Fibroblast of gingiva (primary cell): ENCODE measurements at regions not wholly inside any gene's neighbourhood (a gene's known extent, or its start where the extent isn't known, plus 50 kb on each side); places are given as distances from the start of the nearest gene placed in this dataset.

Experiments used
- DNase-seq: peaks from one replicate; pipeline ENCODE4 v3.0.0-alpha.2; 2011; ENCODE audit warnings: low read depth

- no peak for DNase-seq
Measured at GRCh38 chr15:69793781-69794451, 303.8 kb downstream of the TLE3 start.

DNA sequence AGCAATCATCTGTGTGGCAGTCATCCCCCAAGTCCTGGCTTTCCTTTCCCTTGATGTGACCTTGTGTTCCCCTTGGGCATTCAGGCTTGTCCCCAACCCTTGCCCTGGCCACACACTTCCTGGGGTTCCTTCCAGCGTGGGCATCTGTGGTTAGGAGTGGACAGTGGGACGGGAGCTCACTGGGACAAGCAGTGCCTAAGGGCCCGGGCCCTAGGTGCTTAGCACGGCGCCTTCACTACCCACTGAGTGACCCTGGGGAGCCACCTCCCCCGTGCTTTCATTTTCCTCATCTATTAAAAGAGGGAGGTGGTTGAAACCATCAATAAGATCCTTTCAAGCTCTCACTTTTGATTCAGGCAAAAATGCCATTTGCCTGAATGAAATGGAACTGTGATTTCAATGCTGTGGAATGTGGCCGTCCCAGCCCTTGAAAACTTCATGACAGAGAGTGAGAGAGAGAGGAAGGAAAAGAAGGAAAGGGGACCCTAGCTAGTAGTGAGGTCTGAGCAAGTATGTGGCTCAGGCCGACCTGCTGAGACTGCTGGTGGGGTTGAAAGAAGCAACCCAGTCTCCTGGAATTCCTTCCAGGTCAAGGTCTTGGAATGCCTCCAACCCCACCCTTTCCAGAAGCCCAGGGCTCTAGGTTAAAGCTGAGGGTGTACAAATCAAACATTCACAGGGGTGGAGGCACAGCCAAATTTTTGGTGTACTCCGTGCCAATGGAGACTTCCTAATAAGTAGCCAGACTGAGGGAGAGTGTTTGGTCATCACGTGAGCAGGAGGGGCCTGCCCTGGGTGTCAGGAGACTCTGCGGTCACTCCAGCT lies 302.9 kb downstream of the TLE3 start:
- DNase-seq: no peak

GRCh38 chr15:69795601-69796000 lies 302.1 kb downstream of the TLE3 start:
- no peak for DNase-seq

DNA sequence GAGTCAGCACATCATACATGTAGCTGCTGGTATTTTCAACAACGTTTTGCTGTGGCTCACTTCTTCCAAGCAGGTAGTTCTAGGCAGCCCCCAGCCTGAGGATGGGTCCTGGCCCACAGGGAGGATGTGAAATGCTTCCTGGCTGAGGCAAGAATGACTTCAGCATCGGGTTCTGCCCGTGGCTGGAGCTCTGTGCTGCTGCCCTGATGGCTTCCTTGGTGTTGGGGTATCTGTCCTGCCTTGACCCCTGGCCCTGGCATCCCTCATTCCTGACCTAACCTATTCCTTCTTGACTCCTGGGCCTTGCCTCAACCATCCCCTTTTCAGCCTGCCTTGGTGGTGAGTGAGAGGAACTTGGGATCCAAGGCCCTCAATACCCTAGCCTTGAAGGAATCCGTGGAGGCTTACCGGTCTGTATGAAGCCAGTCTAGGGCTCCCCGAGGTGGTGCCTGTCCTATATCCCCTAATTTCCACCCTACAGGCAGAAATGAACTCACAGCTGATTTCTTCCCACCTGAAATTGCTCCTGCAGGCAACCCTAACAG lies 300.6 kb downstream of the TLE3 start:
- no peak for DNase-seq

GRCh38 chr15:69797615-69798014 lies 300.1 kb downstream of the TLE3 start:
- no peak for DNase-seq

DNA sequence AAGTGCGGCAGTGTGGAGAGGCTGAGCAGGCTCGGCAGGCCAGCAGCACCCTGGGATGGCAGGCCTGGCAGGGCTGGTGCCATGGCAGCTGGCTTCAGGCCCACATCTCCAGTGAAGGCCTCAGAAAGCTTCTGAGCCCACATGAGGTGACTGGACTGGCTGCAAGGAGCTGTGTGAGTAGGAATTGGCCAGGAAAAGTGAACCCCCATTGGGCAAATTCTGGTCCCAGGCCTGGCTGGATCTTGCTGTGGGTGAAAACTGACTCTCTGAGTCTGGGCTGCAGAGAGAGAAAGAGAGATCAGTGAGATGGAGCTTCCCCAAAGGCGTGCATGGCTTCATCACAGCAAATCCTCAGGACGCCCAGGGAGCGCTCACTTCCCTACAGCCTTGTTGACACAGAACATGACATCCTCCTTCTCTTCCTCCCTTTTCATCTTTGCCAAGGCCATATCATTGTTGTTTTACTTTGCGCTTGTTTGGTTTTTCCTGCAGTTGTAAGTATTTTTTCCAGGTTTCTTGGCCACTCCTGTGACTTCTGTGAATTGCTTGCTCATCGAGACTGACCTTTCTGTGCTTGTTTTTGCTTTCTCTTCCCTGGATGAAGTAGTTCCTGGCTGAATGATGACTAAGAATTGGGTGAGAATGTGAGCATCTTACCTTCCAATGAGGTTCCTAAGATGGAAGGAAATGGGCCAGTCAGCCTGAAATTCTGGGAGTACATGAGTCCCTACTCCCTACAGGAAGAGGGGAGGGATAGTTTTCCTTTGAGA lies 299.1 kb downstream of the TLE3 start:
- DNase-seq: no peak

DNA sequence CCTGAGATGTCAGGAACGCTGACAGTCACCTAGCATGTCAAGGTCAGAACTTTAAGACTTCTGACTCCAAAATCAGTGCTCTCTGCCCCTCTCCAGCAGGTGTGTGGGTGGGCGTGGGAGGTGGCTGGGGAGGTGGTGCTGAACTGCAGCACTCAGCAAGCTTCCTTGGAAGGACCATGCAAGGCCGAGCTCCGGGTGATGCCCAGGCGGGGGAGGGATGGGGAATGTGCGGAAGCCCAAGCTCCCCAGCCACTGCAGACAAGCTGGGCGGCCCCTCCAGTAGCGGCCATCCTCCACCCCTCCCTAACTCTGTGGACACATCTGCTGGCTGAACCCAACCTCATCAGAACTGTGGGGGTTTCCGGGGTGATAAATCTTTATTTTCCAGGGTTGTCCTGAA lies 296.6 kb downstream of the TLE3 start:
- DNase-seq: no peak

DNA sequence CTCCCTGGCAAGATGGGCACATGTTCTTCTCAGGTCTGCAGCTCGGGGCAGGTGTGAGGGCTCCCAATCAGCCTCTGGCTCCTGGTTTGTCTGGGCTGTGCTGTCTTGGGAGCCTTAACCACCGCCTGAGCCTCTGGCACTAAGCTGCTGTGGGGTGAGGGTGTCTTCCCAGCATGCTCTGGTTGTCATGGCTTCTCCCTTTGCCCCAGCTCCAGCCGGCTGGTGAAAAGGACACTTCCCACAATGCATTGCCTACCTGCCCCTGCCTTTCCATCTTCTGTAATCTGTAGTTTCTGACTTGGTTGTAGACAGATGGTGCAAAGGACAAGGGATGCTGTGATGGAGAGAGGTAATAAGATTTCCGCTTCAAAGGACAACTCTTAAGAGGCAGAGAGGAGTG lies 295.3 kb downstream of the TLE3 start:
- DNase-seq: no peak

- DNase-seq: no peak
Measured at GRCh38 chr15:69804786-69805185, 292.9 kb downstream of the TLE3 start.

DNA sequence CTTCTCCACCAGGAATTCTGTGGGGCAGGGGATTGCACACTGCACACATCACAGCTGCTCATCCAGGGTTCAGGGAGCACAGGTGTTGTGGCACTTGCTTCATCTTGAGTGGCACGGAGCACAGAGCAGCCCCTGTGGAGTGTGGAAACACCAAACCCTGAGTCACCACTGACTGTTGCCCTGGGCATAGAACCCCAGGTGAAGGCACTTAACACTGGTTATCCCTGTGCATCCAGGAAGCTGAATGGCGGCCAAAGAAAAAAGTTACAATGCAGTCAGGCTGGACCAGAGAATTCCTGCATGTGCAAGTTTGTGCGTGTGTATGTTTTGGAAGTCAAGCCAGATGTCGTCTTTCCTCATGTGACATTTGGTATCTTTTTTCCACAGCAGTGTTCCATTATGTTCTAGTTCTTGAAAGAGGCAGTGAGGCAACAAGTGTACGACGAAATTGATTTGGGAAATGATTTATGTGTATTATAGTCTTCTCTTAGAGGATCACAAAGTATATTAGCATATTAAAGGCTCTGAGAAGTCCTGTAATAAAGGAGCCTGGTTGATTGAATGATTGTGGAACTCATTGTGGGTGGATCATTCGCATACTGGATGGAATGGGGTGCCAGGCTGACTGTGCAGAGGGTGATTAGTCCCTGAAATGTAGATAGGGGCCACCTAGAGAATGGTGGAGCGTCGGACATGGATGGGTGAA lies 292.3 kb downstream of the TLE3 start:
- no peak for DNase-seq

DNA sequence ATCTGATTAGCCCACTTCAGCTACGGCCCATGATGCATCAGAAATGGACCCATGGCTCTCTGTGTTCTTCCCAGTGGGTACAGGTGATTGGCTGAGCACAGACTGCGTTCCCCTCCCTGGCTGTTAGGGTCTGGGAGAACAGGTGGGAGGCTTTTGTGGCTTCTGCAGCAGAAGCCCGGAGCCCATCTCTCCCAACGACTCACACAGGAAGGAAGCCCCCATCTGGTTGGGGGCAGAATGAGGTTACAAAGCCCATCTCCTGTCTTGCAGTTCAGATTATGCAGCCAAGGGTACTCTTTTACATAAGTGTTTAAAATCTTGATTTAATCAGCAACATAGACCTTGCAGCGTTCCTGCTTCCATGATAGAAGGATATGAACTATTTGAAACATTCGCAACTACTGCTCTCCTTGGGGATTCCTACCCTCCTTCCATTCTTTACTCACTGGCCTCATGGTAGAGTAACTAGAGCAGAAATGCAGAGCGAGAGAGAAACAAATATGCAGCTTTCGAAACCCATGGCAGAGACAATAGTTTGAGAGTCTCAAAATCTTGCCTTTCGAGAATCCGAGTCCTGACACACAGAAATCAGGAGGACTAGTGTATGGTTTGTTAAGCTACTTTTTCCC lies 291.3 kb downstream of the TLE3 start:
- no peak for DNase-seq

GRCh38 chr15:69807721-69808120 lies 290.0 kb downstream of the TLE3 start:
- DNase-seq: peak; percentile 22

GRCh38 chr15:69808756-69809155 lies 289.0 kb downstream of the TLE3 start:
- peak; percentile 68 for DNase-seq

GRCh38 chr15:69809421-69809820 lies 288.3 kb downstream of the TLE3 start:
- no peak for DNase-seq

- peak; percentile 24 for DNase-seq
Measured at GRCh38 chr15:69810431-69811354, 287.0 kb downstream of the TLE3 start.

DNA sequence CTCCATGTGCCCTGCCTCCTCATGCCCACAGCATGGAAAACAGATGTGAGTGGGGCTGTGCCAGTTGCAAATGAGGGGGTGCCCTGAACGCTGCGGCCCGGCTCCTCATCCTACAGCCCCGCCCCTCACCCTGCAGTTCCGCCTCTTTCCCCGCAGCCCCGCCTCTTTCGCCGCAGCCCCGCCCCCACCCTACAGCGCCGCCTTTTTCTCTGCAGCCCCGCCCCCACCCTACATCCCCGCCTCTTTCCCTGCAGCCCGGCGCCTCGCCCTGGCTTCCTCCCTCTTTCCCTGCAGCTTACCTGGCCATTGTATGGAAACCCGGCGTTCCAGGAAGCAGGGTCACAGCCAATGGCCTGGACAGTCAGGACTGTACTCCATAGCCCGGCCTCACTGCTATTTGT lies 284.9 kb downstream of the TLE3 start:
- no peak for DNase-seq

- no peak for DNase-seq
Measured at GRCh38 chr15:69813881-69814280, 283.8 kb downstream of the TLE3 start.

- DNase-seq: no peak
Measured at GRCh38 chr15:69814932-69815331, 282.8 kb downstream of the TLE3 start.

DNA sequence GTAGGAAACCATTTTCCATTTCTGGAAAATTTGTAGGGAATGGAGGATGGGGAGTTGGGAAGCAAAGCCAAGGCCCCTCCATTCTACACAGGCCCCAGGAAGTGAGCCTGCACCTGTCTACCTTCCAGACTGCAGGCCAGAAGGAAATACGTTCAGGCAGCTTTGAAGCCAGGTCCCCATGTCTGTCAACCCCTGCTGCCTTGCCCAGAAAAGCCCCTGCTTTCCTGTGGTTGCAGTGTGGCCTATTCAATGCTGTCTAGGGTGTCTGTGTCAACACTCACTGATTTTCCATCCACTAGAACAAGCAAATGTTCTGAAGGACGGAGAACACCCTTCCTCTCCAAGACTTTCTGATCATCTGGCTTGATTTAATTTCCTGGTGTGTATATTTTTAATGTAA lies 281.9 kb downstream of the TLE3 start:
- DNase-seq: no peak

- no peak for DNase-seq
Measured at GRCh38 chr15:69816522-69816921, 281.2 kb downstream of the TLE3 start.
